AG10803 (cell line): ENCODE measurements at regions not wholly inside any gene's neighbourhood (a gene's known extent, or its start where the extent isn't known, plus 50 kb on each side); places are given as distances from the start of the nearest gene placed in this dataset.

Source experiments
- DNase-seq: peaks from one replicate; pipeline ENCODE4 v3.0.0; 2010; ENCODE audit warnings: low read depth
- H3K4me3 ChIP-seq: 2 replicates; pipeline ENCODE4 v1.5.1; 2011; ENCODE audit warnings: mild to moderate bottlenecking, low read length, control low read depth
- CTCF ChIP-seq: conservative IDR thresholded peaks from 2 replicates; pipeline ENCODE4 v1.5.1; 2011; ENCODE audit warnings: mild to moderate bottlenecking, low read length, control low read depth, inconsistent platforms

DNA sequence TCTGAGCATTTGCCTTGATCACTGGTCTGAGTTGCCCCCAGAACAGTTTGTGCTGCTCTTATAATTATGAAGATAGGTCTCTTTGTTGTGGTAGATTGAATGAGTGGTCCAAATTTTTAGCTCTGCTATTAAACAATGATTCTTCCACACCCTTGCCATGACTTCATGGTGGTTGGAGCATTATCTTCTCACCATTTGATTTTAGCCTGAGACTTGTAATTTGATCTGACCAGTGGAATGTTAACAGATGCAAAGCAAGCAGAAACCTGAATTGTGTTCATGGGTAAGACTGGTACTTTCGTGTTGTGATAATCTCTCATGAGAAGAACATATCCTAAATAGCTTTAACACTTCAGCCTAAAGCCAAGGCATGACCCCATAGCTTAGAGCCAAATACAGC is 139.1 kb downstream of the TFPI2 start:
- no peak overlapping the region for H3K4me3 ChIP-seq
- DNase-seq = no peak
- TF ChIP-seq CTCF = no peak

DNA sequence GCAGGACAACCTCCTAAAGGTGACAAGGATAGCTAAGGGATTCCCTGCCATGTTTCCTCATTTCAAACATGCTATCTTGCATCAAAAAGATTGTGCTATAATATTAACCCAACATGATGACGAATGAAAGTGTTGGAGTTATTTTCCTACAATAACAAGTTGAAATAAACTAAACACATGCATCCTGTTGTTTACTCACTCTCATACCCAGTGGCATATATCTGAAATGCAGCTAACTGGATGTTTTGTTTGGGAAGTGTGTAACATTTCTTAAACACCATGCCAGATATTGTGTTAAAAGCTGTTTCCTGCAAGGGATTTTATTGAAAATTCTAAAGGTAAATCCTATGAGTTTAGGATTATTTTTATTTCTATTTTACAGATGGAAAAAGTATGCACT is 139.6 kb downstream of the TFPI2 start:
- no peak overlapping the region for H3K4me3 ChIP-seq
- DNase-seq = no peak
- no peak for TF ChIP-seq CTCF

DNA sequence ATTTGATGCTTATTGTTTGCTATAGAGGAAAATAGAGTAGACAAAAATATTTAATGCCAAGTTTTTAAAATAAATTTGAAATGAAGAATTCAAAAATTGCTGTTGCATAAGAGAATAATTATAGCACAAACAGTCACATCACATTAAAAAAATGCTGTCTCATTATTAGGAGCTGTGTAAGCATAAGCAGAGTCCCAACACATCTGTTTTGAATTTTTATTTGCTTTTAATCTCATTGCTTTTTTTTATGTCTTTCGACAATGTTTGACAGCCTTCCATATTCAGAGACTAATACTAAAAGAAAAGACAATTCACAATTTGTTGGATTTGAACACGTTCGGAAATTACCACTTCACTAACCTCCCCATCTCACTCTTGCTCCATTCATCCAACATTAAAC is 143.5 kb downstream of the TFPI2 start:
- H3K4me3 ChIP-seq = no peak overlapping the region
- DNase-seq = peak; percentile 26
- no peak for TF ChIP-seq CTCF

GRCh38 chr7:93739424-93739823 is 151.1 kb downstream of the TFPI2 start:
- no peak overlapping the region for H3K4me3 ChIP-seq
- no peak for TF ChIP-seq CTCF
- no peak for DNase-seq

- no peak overlapping the region for H3K4me3 ChIP-seq
- TF ChIP-seq CTCF = no peak
- DNase-seq = no peak
Measured at GRCh38 chr7:93737953-93738352, 152.6 kb downstream of the TFPI2 start.

GRCh38 chr7:93736668-93737369 is 153.7 kb downstream of the TFPI2 start:
- TF ChIP-seq CTCF = no peak
- no peak overlapping the region for H3K4me3 ChIP-seq
- peak; percentile 20 for DNase-seq

- H3K4me3 ChIP-seq = no peak overlapping the region
- no peak for DNase-seq
- TF ChIP-seq CTCF = no peak
Measured at GRCh38 chr7:93728292-93728691, 153.8 kb upstream of the CALCR start.
